NCI-H146 (cell line): ENCODE measurements at regions not wholly inside any gene's neighbourhood (a gene's known extent, or its start where the extent isn't known, plus 50 kb on each side); places are given as distances from the start of the nearest gene placed in this dataset.
A peak's percentile ranks its signal among the peaks of the same experiment; 100 is the strongest.
"Not testable (repeated sequence)": the region's sequence is repeated elsewhere in the genome, so short reads cannot be mapped to it uniquely, and the experiment has no call there.

Experiments used
- DNase-seq: peaks from one replicate; lab custom pipeline; 2025; lab: John Stamatoyannopoulos, UW

GRCh38 chr6:100228437-100228833 is 234.4 kb upstream of the MCHR2 start:
- no peak for DNase-seq

GRCh38 chr6:100226811-100227210 is 232.8 kb upstream of the MCHR2 start:
- no peak for DNase-seq

- not testable (repeated sequence) for DNase-seq
These were observed 229.9 kb upstream of the MCHR2 start for GRCh38 chr6:100223952-100224351.

- DNase-seq, result no peak
These were observed 226.5 kb upstream of the MCHR2 start for GRCh38 chr6:100220543-100220942.

- DNase-seq, result no peak
These were observed 223.4 kb upstream of the MCHR2 start for GRCh38 chr6:100217225-100218012.

- DNase-seq, result no peak
These were observed 222.7 kb upstream of the MCHR2 start for GRCh38 chr6:100216760-100217159.

GRCh38 chr6:100212131-100212530 is 218.1 kb upstream of the MCHR2 start:
- DNase-seq, result no peak

- DNase-seq, result peak; percentile 42
These were observed 216.4 kb upstream of the MCHR2 start for GRCh38 chr6:100210137-100211117.

GRCh38 chr6:100209323-100210136 is 215.5 kb upstream of the MCHR2 start:
- DNase-seq, result no peak

- DNase-seq, result no peak
These were observed 209.4 kb upstream of the MCHR2 start for GRCh38 chr6:100203400-100203799.

GRCh38 chr6:100202417-100203194 is 208.6 kb upstream of the MCHR2 start:
- no peak for DNase-seq

- peak; percentile 67 for DNase-seq
These were observed 202.4 kb upstream of the MCHR2 start for GRCh38 chr6:100196214-100196982.

- not testable (repeated sequence) for DNase-seq
These were observed 201.2 kb upstream of the MCHR2 start for GRCh38 chr6:100195244-100195643.

- DNase-seq, result no peak
These were observed 200.5 kb upstream of the MCHR2 start for GRCh38 chr6:100194535-100194934.

- DNase-seq, result no peak
These were observed 194.7 kb upstream of the MCHR2 start for GRCh38 chr6:100188754-100189153.

- no peak for DNase-seq
These were observed 192.5 kb upstream of the MCHR2 start for GRCh38 chr6:100186552-100186951.

- no peak for DNase-seq
These were observed 191.6 kb upstream of the MCHR2 start for GRCh38 chr6:100185615-100186014.

GRCh38 chr6:100184473-100184872 is 190.4 kb upstream of the MCHR2 start:
- DNase-seq, result no peak

- no peak for DNase-seq
These were observed 188.3 kb upstream of the MCHR2 start for GRCh38 chr6:100182313-100182712.

- DNase-seq, result no peak
These were observed 187.3 kb upstream of the MCHR2 start for GRCh38 chr6:100181309-100181708.
